ENCODE measurements at regions not wholly inside any gene's neighbourhood (a gene's known extent, or its start where the extent isn't known, plus 50 kb on each side); places are given as distances from the start of the nearest gene placed in this dataset.
"Not testable (repeated sequence)": the region's sequence is repeated elsewhere in the genome, so short reads cannot be mapped to it uniquely, and the experiment has no call there.

GRCh38 chr5:17978954-17979353 lies 344.7 kb downstream of the TAF11L14 start (continued):
- TF ChIP-seq CBX5 (IDR thresholded peaks at IDR 0.05; ENCODE audit: low read depth, low read length) (no peak), PHF8 (conservative IDR thresholded peaks at IDR 0.05; ENCODE audit: low read depth, low read length) (no peak)
- TF ChIP-seq, protein P1, sequence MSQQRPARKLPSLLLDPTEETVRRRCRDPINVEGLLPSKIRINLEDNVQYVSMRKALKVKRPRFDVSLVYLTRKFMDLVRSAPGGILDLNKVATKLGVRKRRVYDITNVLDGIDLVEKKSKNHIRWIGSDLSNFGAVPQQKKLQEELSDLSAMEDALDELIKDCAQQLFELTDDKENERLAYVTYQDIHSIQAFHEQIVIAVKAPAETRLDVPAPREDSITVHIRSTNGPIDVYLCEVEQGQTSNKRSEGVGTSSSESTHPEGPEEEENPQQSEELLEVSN (IDR thresholded peaks at IDR 0.05), result no peak

DNA sequence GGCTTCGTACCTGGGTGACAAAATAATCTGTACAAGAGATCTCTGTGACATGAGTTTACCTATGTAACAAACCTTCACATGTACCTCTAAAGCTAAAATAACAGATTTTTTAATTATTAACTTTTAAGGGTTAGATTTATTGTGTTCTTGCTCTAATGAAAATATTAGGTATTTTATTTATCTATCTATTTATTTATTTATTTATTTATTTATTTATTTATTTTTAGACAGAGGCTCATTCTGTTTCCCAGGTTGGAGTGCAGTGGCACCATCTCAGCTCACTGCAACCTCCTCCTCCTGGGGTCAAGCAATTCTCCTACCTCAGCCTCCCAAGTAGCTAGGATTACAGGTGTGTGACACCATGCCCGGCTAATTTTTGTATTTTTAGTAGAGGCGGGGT lies 348.4 kb downstream of the TAF11L14 start:
- CTCF ChIA-PET (ENCODE audit: partially characterized antibody), result interaction anchor here (0.6 to 1.5 kb wide), 3 partner anchors 9 to 273 kb away, joined by 3 to 4 read pairs (median 3); no protein-coding TSS in a partner anchor
- H3K79me1 ChIP-seq (ENCODE audit: low read depth, low read length); H2BK20ac ChIP-seq (ENCODE audit: low read length); FAIRE-seq; H2BK15ac ChIP-seq (ENCODE audit: low read length); H2AK5ac ChIP-seq (ENCODE audit: low read depth, low read length); H4K91ac ChIP-seq (replicated peaks; ENCODE audit: insufficient read length, low read length); H3K4ac ChIP-seq (replicated peaks; ENCODE audit: insufficient read length, low read depth, low read length); H3K23ac ChIP-seq (ENCODE audit: insufficient read length); H3K4me2 ChIP-seq (ENCODE audit: insufficient read depth in 1 of 2, low read depth in 2 of 2, low read length in 2 of 2); H3K23me2 ChIP-seq (ENCODE audit: low read depth, low read length); H2BK12ac ChIP-seq (ENCODE audit: low read depth, low read length); H3K27ac ChIP-seq (ENCODE audit: low read depth, low read length); H4K20me1 ChIP-seq (replicated peaks in 1 of 2; ENCODE audit: control insufficient read depth in 1 of 2, insufficient read depth in 2 of 2, low read length in 2 of 2); DNase-seq (ENCODE audit: low read depth in 1 of 2, low spot score in 2 of 2); H3K56ac ChIP-seq (replicated peaks; ENCODE audit: insufficient read length, low read depth, low read length); H3K36me3 ChIP-seq (ENCODE audit: control insufficient read depth in 2 of 4, insufficient read depth in 4 of 4, low read length in 3 of 4); H3K4me1 ChIP-seq (replicated peaks in 1 of 4; ENCODE audit: control insufficient read depth in 3 of 4, insufficient read depth in 4 of 4, low read length in 3 of 4); H3K18ac ChIP-seq (ENCODE audit: extremely low read depth, low read length); H4K5ac ChIP-seq (ENCODE audit: insufficient read length, low read depth, low read length); H3K9ac ChIP-seq (replicated peaks in 1 of 4; ENCODE audit: extremely low read depth in 1 of 4, low read depth in 3 of 4, low read length in 3 of 4); H3K9me3 ChIP-seq (ENCODE audit: insufficient read depth in 2 of 2, low read depth in 1 of 2, low read length in 1 of 2); H3K4me3 ChIP-seq (ENCODE audit: extremely low read depth in 1 of 4, insufficient read depth in 2 of 4, low read depth in 3 of 4, low read length in 4 of 4); H3K79me2 ChIP-seq (ENCODE audit: control insufficient read depth in 1 of 2, insufficient read depth in 2 of 2, low read length in 2 of 2); H3K14ac ChIP-seq (ENCODE audit: insufficient read length); H2AFZ ChIP-seq (ENCODE audit: low read length); H2BK5ac ChIP-seq (ENCODE audit: low read depth, low read length); H4K8ac ChIP-seq (ENCODE audit: extremely low read depth, insufficient read depth, low read length); H2BK120ac ChIP-seq (replicated peaks; ENCODE audit: low read depth, low read length); H3K27me3 ChIP-seq (replicated peaks in 1 of 4; ENCODE audit: control insufficient read depth in 3 of 4, extremely low read depth in 1 of 4, insufficient read depth in 3 of 4, low read length in 3 of 4); POLR2A ChIA-PET (ENCODE audit: partially characterized antibody): not testable (repeated sequence)
- WGBS, 2 experiments (ENCODE audit: extremely low coverage in 1 of 2, insufficient coverage in 1 of 2, insufficient read length in 1 of 2, insufficient replicate concordance in 2 of 2, low coverage in 1 of 2, low lambda C conversion rate in 2 of 2, missing lambda C conversion rate in 1 of 2), result 95% methylated on average over 3 of the region's 3 CpGs; no CpG with 5 or more reads in 1 of the 2 experiments

Data from H1 (cell line).